Neural cell (in vitro differentiated cells): ENCODE measurements at regions not wholly inside any gene's neighbourhood (a gene's known extent, or its start where the extent isn't known, plus 50 kb on each side); places are given as distances from the start of the nearest gene placed in this dataset.

Source experiments
- CTCF ChIP-seq: fragments of 450-650 bp; IDR thresholded peaks from 2 replicates; pipeline ENCODE4 v1.5.1; 2014; ENCODE audit warnings: antibody characterized with exemption, mild to moderate bottlenecking, moderate library complexity; ENCODE audit not compliant: poor library complexity, severe bottlenecking
- EP300 ChIP-seq: fragments of 450-650 bp; conservative IDR thresholded peaks from 2 replicates; pipeline ENCODE4 v1.6.1; 2014; ENCODE audit warnings: antibody characterized with exemption, mild to moderate bottlenecking, moderate library complexity; ENCODE audit not compliant: poor library complexity, severe bottlenecking
- EZH2 ChIP-seq: fragments of 200-600, 300-800 bp; shearing (Covaris generic), sonication (generic); IDR thresholded peaks from 2 replicates; pipeline ENCODE4 v1.6.1; 2014; ENCODE audit warnings: antibody characterized with exemption, low read length, borderline replicate concordance, mild to moderate bottlenecking; ENCODE audit not compliant: insufficient read depth, poor library complexity, severe bottlenecking
- MXI1 ChIP-seq: fragments of 450-650 bp; conservative IDR thresholded peaks from 2 replicates; pipeline ENCODE4 v1.6.1; 2014; ENCODE audit warnings: antibody characterized with exemption, mild to moderate bottlenecking; ENCODE audit not compliant: poor library complexity, severe bottlenecking
- POLR2AphosphoS5 ChIP-seq: IDR thresholded peaks from 2 replicates; pipeline ENCODE4 v1.6.1; 2012
- RAD21 ChIP-seq: fragments of 450-650 bp; conservative IDR thresholded peaks from 2 replicates; pipeline ENCODE4 v1.6.1; 2014; ENCODE audit warnings: antibody characterized with exemption, mild to moderate bottlenecking, moderate library complexity
- SMC3 ChIP-seq: fragments of 450-650 bp; conservative IDR thresholded peaks from 2 replicates; pipeline ENCODE4 v1.6.1; 2014; ENCODE audit warnings: antibody characterized with exemption, mild to moderate bottlenecking, moderate library complexity; ENCODE audit not compliant: poor library complexity
- TAF1 ChIP-seq: IDR thresholded peaks from 2 replicates; pipeline ENCODE4 v1.6.1; 2012; ENCODE audit warnings: low read depth

- no peak for TF ChIP-seq CTCF
- no peak for TF ChIP-seq POLR2AphosphoS5
- TF ChIP-seq RAD21, result no peak
- TF ChIP-seq EZH2, result no peak
- TF ChIP-seq EP300, result no peak
- TF ChIP-seq MXI1, result no peak
- no peak for TF ChIP-seq SMC3
- no peak for TF ChIP-seq TAF1
Observed at GRCh38 chr2:175461839-175462238, 280.3 kb upstream of the ATP5MC3 start.
